ENCODE measurements at regions not wholly inside any gene's neighbourhood (a gene's known extent, or its start where the extent isn't known, plus 50 kb on each side); places are given as distances from the start of the nearest gene placed in this dataset.
A peak's percentile ranks its signal among the peaks of the same experiment; 100 is the strongest.
"Not testable (repeated sequence)": the region's sequence is repeated elsewhere in the genome, so short reads cannot be mapped to it uniquely, and the experiment has no call there.

DNA sequence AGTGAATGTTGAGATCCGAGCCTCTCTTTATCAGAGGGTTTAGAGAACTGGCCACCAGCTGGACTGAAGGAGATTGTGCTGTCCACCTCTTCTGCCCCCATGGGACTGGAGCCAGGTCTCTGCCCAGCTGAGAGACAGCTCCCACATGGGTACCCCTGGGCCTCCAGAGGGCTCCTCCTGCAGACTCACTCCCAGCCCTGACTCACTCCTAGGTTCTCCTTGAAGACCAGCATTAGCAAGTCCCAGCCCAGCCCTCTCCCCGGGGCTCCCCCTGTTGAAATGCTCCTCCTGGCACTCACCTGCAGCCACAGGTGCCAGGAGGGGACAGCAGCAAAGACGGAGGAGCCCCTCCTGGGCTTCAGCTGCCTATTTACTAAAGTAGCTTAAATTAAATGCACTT is 126.9 kb downstream of the CXCL12 start:
- no peak overlapping the region for H3K4me3 ChIP-seq (ENCODE audit: low read depth, low read length)
- DNase-seq (ENCODE audit: low read depth, low spot score), result no peak
- TF ChIP-seq, protein P1, sequence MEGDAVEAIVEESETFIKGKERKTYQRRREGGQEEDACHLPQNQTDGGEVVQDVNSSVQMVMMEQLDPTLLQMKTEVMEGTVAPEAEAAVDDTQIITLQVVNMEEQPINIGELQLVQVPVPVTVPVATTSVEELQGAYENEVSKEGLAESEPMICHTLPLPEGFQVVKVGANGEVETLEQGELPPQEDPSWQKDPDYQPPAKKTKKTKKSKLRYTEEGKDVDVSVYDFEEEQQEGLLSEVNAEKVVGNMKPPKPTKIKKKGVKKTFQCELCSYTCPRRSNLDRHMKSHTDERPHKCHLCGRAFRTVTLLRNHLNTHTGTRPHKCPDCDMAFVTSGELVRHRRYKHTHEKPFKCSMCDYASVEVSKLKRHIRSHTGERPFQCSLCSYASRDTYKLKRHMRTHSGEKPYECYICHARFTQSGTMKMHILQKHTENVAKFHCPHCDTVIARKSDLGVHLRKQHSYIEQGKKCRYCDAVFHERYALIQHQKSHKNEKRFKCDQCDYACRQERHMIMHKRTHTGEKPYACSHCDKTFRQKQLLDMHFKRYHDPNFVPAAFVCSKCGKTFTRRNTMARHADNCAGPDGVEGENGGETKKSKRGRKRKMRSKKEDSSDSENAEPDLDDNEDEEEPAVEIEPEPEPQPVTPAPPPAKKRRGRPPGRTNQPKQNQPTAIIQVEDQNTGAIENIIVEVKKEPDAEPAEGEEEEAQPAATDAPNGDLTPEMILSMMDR (IDR thresholded peaks at IDR 0.05; ENCODE audit: low read depth, low read length), result no peak
- in situ Hi-C loops (cut with HindIII; ENCODE audit: low sequenced_read_pairs), result no loop called here

DNA sequence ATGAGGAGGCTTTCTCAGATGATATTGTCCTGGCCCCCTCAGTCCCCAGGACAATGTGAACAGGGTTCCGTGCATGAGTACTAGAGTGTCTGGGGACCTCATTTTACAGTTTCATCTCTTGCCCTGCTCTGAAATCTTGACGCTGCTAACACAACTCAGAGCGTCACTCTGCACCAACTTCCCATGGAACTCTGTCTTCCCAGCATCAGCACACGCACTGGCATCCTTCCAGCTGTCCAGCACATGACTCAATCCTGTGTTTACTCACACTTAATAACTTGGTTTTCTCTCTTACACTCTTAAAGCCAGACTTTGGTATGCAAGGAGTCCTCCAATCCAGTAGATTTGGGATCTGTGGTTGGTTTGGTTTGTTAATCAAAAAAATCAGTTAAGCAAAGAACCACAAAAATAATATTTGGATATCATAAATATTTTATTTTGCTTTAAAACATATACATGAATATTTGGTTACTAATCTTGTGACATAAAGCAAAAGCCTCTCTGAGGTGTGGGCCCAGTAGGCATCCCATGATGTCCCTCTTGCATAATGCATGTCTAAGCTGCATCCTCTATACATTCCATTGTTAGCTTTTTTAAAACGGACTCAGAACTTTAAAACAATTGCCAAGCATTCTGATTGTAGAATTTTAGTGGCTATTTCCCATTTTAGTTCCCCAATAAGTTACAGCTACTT is 131.0 kb downstream of the CXCL12 start:
- in situ Hi-C loops (cut with HindIII; ENCODE audit: low sequenced_read_pairs), result no loop called here
- no peak overlapping the region for H3K4me3 ChIP-seq (ENCODE audit: low read depth, low read length)
- TF ChIP-seq, protein P1 (IDR thresholded peaks at IDR 0.05; ENCODE audit: low read depth, low read length), result no peak
- peak; percentile 20 for DNase-seq (ENCODE audit: low read depth, low spot score)

- H3K4me3 ChIP-seq (ENCODE audit: low read depth, low read length); DNase-seq (ENCODE audit: low read depth, low spot score); in situ Hi-C loops (cut with HindIII; ENCODE audit: low sequenced_read_pairs): not testable (repeated sequence)
Observed at GRCh38 chr10:44252631-44253030, 132.3 kb downstream of the CXCL12 start.

DNA sequence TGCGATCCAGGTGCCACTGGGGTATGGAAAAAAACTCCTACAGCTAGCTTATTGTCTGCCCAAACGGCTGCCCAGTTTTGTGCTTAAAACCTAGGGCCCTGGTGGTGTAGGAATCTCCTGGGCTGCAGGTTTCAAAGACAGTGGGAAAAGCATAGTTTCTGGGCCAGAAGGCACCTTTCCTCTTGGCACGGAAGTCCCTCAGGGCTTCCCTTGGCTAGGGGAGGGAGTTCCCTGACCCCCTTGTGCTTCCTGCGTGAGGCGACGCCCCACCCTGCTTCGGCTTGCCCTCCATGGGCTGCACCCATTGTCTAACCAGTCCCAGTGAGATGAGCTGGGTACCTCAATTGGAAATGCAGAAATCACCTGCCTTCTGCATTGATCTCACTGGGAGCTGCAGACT is 135.0 kb downstream of the CXCL12 start:
- in situ Hi-C loops (cut with HindIII; ENCODE audit: low sequenced_read_pairs); DNase-seq (ENCODE audit: low read depth, low spot score); H3K4me3 ChIP-seq (ENCODE audit: low read depth, low read length): not testable (repeated sequence)

GRCh38 chr10:44249490-44249889 is 135.4 kb downstream of the CXCL12 start:
- TF ChIP-seq, protein P1 (IDR thresholded peaks at IDR 0.05; ENCODE audit: low read depth, low read length), result no peak
- no peak overlapping the region for H3K4me3 ChIP-seq (ENCODE audit: low read depth, low read length)
- DNase-seq (ENCODE audit: low read depth, low spot score), result no peak
- in situ Hi-C loops (cut with HindIII; ENCODE audit: low sequenced_read_pairs), result no loop called here

DNA sequence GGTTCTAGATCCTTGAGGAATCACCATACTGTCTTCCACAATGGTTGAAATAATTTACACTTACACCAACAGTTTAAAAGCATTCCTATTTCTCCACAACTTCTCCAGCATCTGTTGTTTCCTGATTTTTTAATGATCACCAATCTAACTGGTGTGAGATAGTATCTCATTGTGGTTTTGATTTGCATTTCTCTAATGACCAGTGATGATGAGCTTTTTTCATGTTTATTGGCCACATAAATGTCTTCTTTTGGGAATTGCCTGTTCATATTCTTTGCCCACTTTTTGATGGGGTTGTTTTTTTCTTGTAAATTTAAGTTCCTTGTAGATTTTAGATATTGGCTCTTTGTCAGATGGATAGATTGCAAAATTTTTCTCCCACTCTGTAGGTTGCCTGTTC is 138.2 kb downstream of the CXCL12 start:
- DNase-seq (ENCODE audit: low read depth, low spot score); in situ Hi-C loops (cut with HindIII; ENCODE audit: low sequenced_read_pairs); H3K4me3 ChIP-seq (ENCODE audit: low read depth, low read length): not testable (repeated sequence)

GRCh38 chr10:44246287-44246686 is 138.6 kb downstream of the CXCL12 start:
- H3K4me3 ChIP-seq (ENCODE audit: low read depth, low read length); in situ Hi-C loops (cut with HindIII; ENCODE audit: low sequenced_read_pairs); DNase-seq (ENCODE audit: low read depth, low spot score): not testable (repeated sequence)

- no peak overlapping the region for H3K4me3 ChIP-seq (ENCODE audit: low read depth, low read length)
- in situ Hi-C loops (cut with HindIII; ENCODE audit: low sequenced_read_pairs), result no loop called here
- TF ChIP-seq, protein P1 (IDR thresholded peaks at IDR 0.05; ENCODE audit: low read depth, low read length), result no peak
- DNase-seq (ENCODE audit: low read depth, low spot score), result peak; percentile 22
Observed at GRCh38 chr10:44245601-44245938, 139.3 kb downstream of the CXCL12 start.
